Gastrocnemius medialis (tissue), 4 donors: ENCODE measurements at regions not wholly inside any gene's neighbourhood (a gene's known extent, or its start where the extent isn't known, plus 50 kb on each side); places are given as distances from the start of the nearest gene placed in this dataset.

Experiments
- ATAC-seq, 2 donors: fragments of 150-250 bp; one replicate each; pipeline ENCODE4 v1.9.1; 2016
- DNase-seq, 2 donors: peaks; one replicate each; pipeline ENCODE4 v3.0.0-alpha.2; 2019
- H3K27ac ChIP-seq, 4 donors: fragments of 200-600 bp; sonication (generic); 1 replicate in 1 of 4; 2 replicates in 3 of 4; pipeline ENCODE4 v1.5.1; 2016 to 2018; ENCODE audit warnings: mild to moderate bottlenecking in 2 of 4, moderate library complexity in 1 of 4
- H3K27me3 ChIP-seq, 3 donors: fragments of 200-600 bp; sonication (generic) in 2 of 3; 1 replicate in 1 of 3; 2 replicates in 2 of 3; pipeline versions ENCODE4 v1.5.1 to v1.6.0; 2016 to 2019; ENCODE audit warnings: mild to moderate bottlenecking in 1 of 3, moderate library complexity in 1 of 3
- H3K36me3 ChIP-seq, 2 donors: fragments of 200-600 bp; sonication (generic) in 1 of 2; one replicate each; pipeline ENCODE4 v1.5.1; 2017 to 2018
- H3K4me1 ChIP-seq, 2 donors: fragments of 200-600 bp; sonication (generic) in 1 of 2; one replicate each; pipeline ENCODE4 v1.5.1; 2016 to 2017; ENCODE audit warnings: mild to moderate bottlenecking in 2 of 2
- H3K4me3 ChIP-seq, 4 donors: fragments of 200-600 bp; sonication (generic) in 3 of 4; 1 replicate in 1 of 4; 2 replicates in 3 of 4; pipeline ENCODE4 v1.5.1; 2016 to 2019; ENCODE audit warnings: mild to moderate bottlenecking in 2 of 4
- H3K9me3 ChIP-seq, 3 donors: fragments of 200-600 bp; sonication (generic) in 2 of 3; 1 replicate in 1 of 3; 2 replicates in 2 of 3; pipeline ENCODE4 v1.5.1; 2016 to 2019
- CTCF ChIP-seq, 5 experiments: fragments of 450-650 bp in 3 of 5; fragments of 200-600 bp in 2 of 5; sonication (generic) in 2 of 5; IDR thresholded peaks in 4 of 5; conservative IDR thresholded peaks in 1 of 5; 1 replicate in 4 of 5; 2 replicates in 1 of 5; pipeline ENCODE4 v1.5.1; 2016 to 2019; ENCODE audit warnings: antibody characterized with exemption in 5 of 5, mild to moderate bottlenecking in 3 of 5, moderate library complexity in 3 of 5
- POLR2A ChIP-seq, 2 donors: fragments of 450-650 bp; IDR thresholded peaks; one replicate each; pipeline ENCODE4 v1.6.1; 2017; ENCODE audit warnings: antibody characterized with exemption in 2 of 2, mild to moderate bottlenecking in 2 of 2, moderate library complexity in 2 of 2
- in situ Hi-C, 4 donors: fragments of 200-750 bp; cut with MboI; loops; one replicate each; pipeline versions ENCODE4 v1.15.0 to v1.8.0; 2017; ENCODE audit warnings: low sequenced_read_pairs in 4 of 4
- intact Hi-C: fragments of 100-400 bp; cut with DNase I; formaldehyde crosslinking; loops from one replicate; pipeline ENCODE4 v1.15.1; 2023; ENCODE audit warnings: low total_unique reads
- microRNA-seq, 2 donors: library from miRNA; unstranded; fragments of <30 nt; microRNA quantifications; one replicate each; pipeline ENCODE4, GENCODE V29; 2016; ENCODE audit warnings: borderline replicate concordance in 2 of 2

GRCh38 chr11:11677672-11678356, 56.0 kb upstream of the GALNT18 start:
- TF ChIP-seq POLR2A (IDR thresholded peaks at IDR 0.05) = no peak
- TF ChIP-seq CTCF (IDR thresholded peaks at IDR 0.05 in 4 of 5, conservative IDR thresholded peaks at IDR 0.05 in 1 of 5) = no peak
- ATAC-seq = no peak
- no peak for DNase-seq
- Histone ChIP-seq H3K9me3 (no peaks in the 10 kb centered on the region), H3K4me3 (no peak overlapping the region), H3K27ac (no peak overlapping the region), H3K4me1 (no peaks in the 10 kb centered on the region), H3K27me3 (no peaks in the 10 kb centered on the region), H3K36me3 (no peaks in the 10 kb centered on the region)
- in situ Hi-C loops = no loop called here
- intact Hi-C loops = no loop called here

- ATAC-seq (no peak), DNase-seq (no peak)
- Histone ChIP-seq H3K36me3 (no peaks in the 10 kb centered on the region), H3K9me3 (no peaks in the 10 kb centered on the region), H3K4me1 (no peaks in the 10 kb centered on the region), H3K4me3 (no peak overlapping the region), H3K27ac (no peak overlapping the region), H3K27me3 (no peaks in the 10 kb centered on the region)
- intact Hi-C loops (no loop called here), in situ Hi-C loops (no loop called here)
- TF ChIP-seq POLR2A (IDR thresholded peaks at IDR 0.05) (no peak), CTCF (IDR thresholded peaks at IDR 0.05 in 4 of 5, conservative IDR thresholded peaks at IDR 0.05 in 1 of 5) (no peak)
Measured at GRCh38 chr11:11675671-11676181, 53.9 kb upstream of the GALNT18 start.

- no peak overlapping the region for H3K4me3 ChIP-seq
- H3K9me3 ChIP-seq = no peaks in the 10 kb centered on the region
- in situ Hi-C loops (no loop called here), intact Hi-C loops (no loop called here)
- TF ChIP-seq CTCF (IDR thresholded peaks at IDR 0.05 in 4 of 5, conservative IDR thresholded peaks at IDR 0.05 in 1 of 5) (no peak), POLR2A (IDR thresholded peaks at IDR 0.05) (no peak)
- no peak for ATAC-seq
- H3K36me3 ChIP-seq = no peaks in the 10 kb centered on the region
- no peaks in the 10 kb centered on the region for H3K4me1 ChIP-seq
- no peak overlapping the region for H3K27ac ChIP-seq
- H3K27me3 ChIP-seq = no peaks in the 10 kb centered on the region
- DNase-seq = no peak
Measured at GRCh38 chr11:11672789-11673188, 51.0 kb upstream of the GALNT18 start.

- no peaks in the 10 kb centered on the region for H3K4me1 ChIP-seq
- H3K27ac ChIP-seq = no peak overlapping the region
- no peaks in the 10 kb centered on the region for H3K27me3 ChIP-seq
- intact Hi-C loops = no loop called here
- H3K9me3 ChIP-seq = no peaks in the 10 kb centered on the region
- in situ Hi-C loops = no loop called here
- H3K36me3 ChIP-seq = no peaks in the 10 kb centered on the region
- TF ChIP-seq POLR2A (IDR thresholded peaks at IDR 0.05) = no peak
- TF ChIP-seq CTCF (IDR thresholded peaks at IDR 0.05 in 4 of 5, conservative IDR thresholded peaks at IDR 0.05 in 1 of 5) = no peak
- no peak for ATAC-seq
- DNase-seq = no peak
- H3K4me3 ChIP-seq = no peak overlapping the region
Measured at GRCh38 chr11:11672101-11672500, 50.3 kb upstream of the GALNT18 start.

Small RNA genes lying in the stretch of these regions (microRNA-seq; reads per million reads assigned to microRNA genes)
- 0 reads per million in 2 donors for gene MIR8070
